H1 (cell line): ENCODE measurements at regions not wholly inside any gene's neighbourhood (a gene's known extent, or its start where the extent isn't known, plus 50 kb on each side); places are given as distances from the start of the nearest gene placed in this dataset.

Experiments used
- CTCF ChIA-PET: fragments of 300-600 bp; sonication (Branson Sonifier 250); formaldehyde crosslinking; loops from one replicate; lab custom pipeline; 2021; ENCODE audit not compliant: partially characterized antibody; lab: Charles Lee
- POLR2A ChIA-PET: fragments of 300-600 bp; sonication (Branson Sonifier 250); formaldehyde crosslinking; loops from one replicate; lab custom pipeline; 2021; ENCODE audit warnings: inconsistent platforms; ENCODE audit not compliant: partially characterized antibody; lab: Charles Lee
- DNase-seq, 2 experiments: peaks; one replicate each; pipeline versions ENCODE4 v3.0.0 to v3.0.0-alpha.2; 2010 to 2022; ENCODE audit warnings: low spot score in 2 of 2, low read depth in 1 of 2, mixed read lengths in 1 of 2
- FAIRE-seq: peaks from 2 replicates; lab custom pipeline; 2011; peaks lifted over from hg19 to GRCh38; lab: Jason Lieb, UNC
- H2AFZ ChIP-seq: 2 replicates; pipeline ENCODE4 v1.8.1; 2012; ENCODE audit warnings: low read length, inconsistent platforms
- H2AK5ac ChIP-seq: 2 replicates; pipeline ENCODE4 v1.6.1; 2013; ENCODE audit warnings: low read depth, low read length
- H2BK120ac ChIP-seq: replicated peaks from 2 replicates; pipeline ENCODE3; 2013; ENCODE audit warnings: low read depth, low read length, inconsistent platforms
- H2BK12ac ChIP-seq: 2 replicates; pipeline ENCODE4 v1.6.1; 2013; ENCODE audit warnings: low read depth, low read length
- H2BK15ac ChIP-seq: 2 replicates; pipeline ENCODE4 v1.6.1; 2013; ENCODE audit warnings: low read length
- H2BK20ac ChIP-seq: 2 replicates; pipeline ENCODE4 v1.6.1; 2013; ENCODE audit warnings: low read length
- H2BK5ac ChIP-seq: 2 replicates; pipeline ENCODE4 v1.6.1; 2013; ENCODE audit warnings: low read depth, low read length
- H3K14ac ChIP-seq: 2 replicates; pipeline ENCODE4 v1.6.1; 2013; ENCODE audit warnings: inconsistent platforms; ENCODE audit not compliant: insufficient read length
- H3K18ac ChIP-seq: 2 replicates; pipeline ENCODE4 v1.6.1; 2013; ENCODE audit warnings: low read length; ENCODE audit errors: extremely low read depth
- H3K23ac ChIP-seq: 2 replicates; pipeline ENCODE4 v1.6.1; 2013; ENCODE audit warnings: inconsistent platforms; ENCODE audit not compliant: insufficient read length
- H3K23me2 ChIP-seq: 2 replicates; pipeline ENCODE4 v1.6.1; 2013; ENCODE audit warnings: low read depth, low read length
- H3K27ac ChIP-seq: 2 replicates; pipeline ENCODE4 v1.6.1; 2011; ENCODE audit warnings: low read depth, low read length, inconsistent platforms
- H3K27me3 ChIP-seq, 4 experiments: replicated peaks in 1 of 4; 1 replicate in 1 of 4; 2 replicates in 3 of 4; pipeline versions ENCODE4 v1.6.1 to v1.8.1; 2011 to 2013; ENCODE audit warnings: low read length in 3 of 4, mild to moderate bottlenecking in 3 of 4, inconsistent platforms in 2 of 4, mixed read lengths in 2 of 4, moderate library complexity in 1 of 4; ENCODE audit not compliant: control insufficient read depth in 3 of 4, insufficient read depth in 3 of 4; ENCODE audit errors: extremely low read depth in 1 of 4
- H3K36me3 ChIP-seq, 4 experiments: 2 replicates each; pipeline versions ENCODE4 v1.6.1 to v1.8.1; 2011 to 2013; ENCODE audit warnings: mild to moderate bottlenecking in 4 of 4, low read length in 3 of 4, moderate library complexity in 2 of 4, control low read depth in 1 of 4, inconsistent platforms in 1 of 4; ENCODE audit not compliant: insufficient read depth in 4 of 4, control insufficient read depth in 2 of 4
- H3K4ac ChIP-seq: replicated peaks from 2 replicates; pipeline ENCODE3; 2013; ENCODE audit warnings: low read length, low read depth, mixed read lengths, inconsistent platforms; ENCODE audit not compliant: insufficient read length
- H3K4me1 ChIP-seq, 4 experiments: replicated peaks in 1 of 4; 1 replicate in 1 of 4; 2 replicates in 3 of 4; pipeline versions ENCODE4 v1.6.1 to v1.8.1; 2011 to 2013; ENCODE audit warnings: low read length in 3 of 4, inconsistent platforms in 2 of 4, mixed read lengths in 1 of 4; ENCODE audit not compliant: insufficient read depth in 4 of 4, control insufficient read depth in 3 of 4
- H3K4me2 ChIP-seq, 2 experiments: 2 replicates each; pipeline versions ENCODE4 v1.6.1 to v1.8.1; 2011 to 2013; ENCODE audit warnings: low read depth in 2 of 2, low read length in 2 of 2, control low read depth in 1 of 2, inconsistent platforms in 1 of 2, mild to moderate bottlenecking in 1 of 2; ENCODE audit not compliant: insufficient read depth in 1 of 2
- H3K4me3 ChIP-seq, 4 experiments: fragments of 200-600, 300-600 bp in 1 of 4; sonication (generic), shearing (Covaris generic), sonication (Bioruptor Twin) in 1 of 4; 2 replicates each; pipeline versions ENCODE4 v1.5.1 to v1.8.1; 2011 to 2016; ENCODE audit warnings: low read length in 4 of 4, low read depth in 3 of 4, control low read depth in 2 of 4, inconsistent platforms in 2 of 4, mild to moderate bottlenecking in 2 of 4, mixed read lengths in 1 of 4, moderate library complexity in 1 of 4; ENCODE audit not compliant: insufficient read depth in 2 of 4; ENCODE audit errors: extremely low read depth in 1 of 4
- H3K56ac ChIP-seq: replicated peaks from 2 replicates; pipeline ENCODE3; 2013; ENCODE audit warnings: low read depth, mild to moderate bottlenecking, mixed read lengths, low read length, inconsistent platforms; ENCODE audit not compliant: insufficient read length
- H3K79me1 ChIP-seq: 2 replicates; pipeline ENCODE4 v1.6.1; 2013; ENCODE audit warnings: low read depth, low read length, control low read depth
- H3K79me2 ChIP-seq, 2 experiments: 2 replicates each; pipeline versions ENCODE4 v1.6.1 to v1.8.1; 2012 to 2013; ENCODE audit warnings: low read length in 2 of 2, mild to moderate bottlenecking in 2 of 2, inconsistent platforms in 1 of 2; ENCODE audit not compliant: insufficient read depth in 2 of 2, control insufficient read depth in 1 of 2
- H3K9ac ChIP-seq, 4 experiments: replicated peaks in 1 of 4; 1 replicate in 1 of 4; 2 replicates in 3 of 4; pipeline versions ENCODE4 v1.6.1 to v1.8.1; 2011 to 2013; ENCODE audit warnings: low read depth in 3 of 4, low read length in 3 of 4, control low read depth in 2 of 4, mild to moderate bottlenecking in 2 of 4, moderate library complexity in 2 of 4, inconsistent platforms in 1 of 4; ENCODE audit errors: extremely low read depth in 1 of 4
- H3K9me3 ChIP-seq, 2 experiments: 2 replicates each; pipeline versions ENCODE4 v1.6.1 to v1.8.1; 2012 to 2013; ENCODE audit warnings: mild to moderate bottlenecking in 2 of 2, moderate library complexity in 2 of 2, control low read depth in 1 of 2, inconsistent platforms in 1 of 2, low read depth in 1 of 2, low read length in 1 of 2, mixed read lengths in 1 of 2; ENCODE audit not compliant: insufficient read depth in 2 of 2
- H4K20me1 ChIP-seq, 2 experiments: replicated peaks in 1 of 2; 2 replicates each; pipeline versions ENCODE3 to v1.8.1; 2011 to 2013; ENCODE audit warnings: inconsistent platforms in 2 of 2, low read length in 2 of 2, mild to moderate bottlenecking in 1 of 2; ENCODE audit not compliant: insufficient read depth in 2 of 2, control insufficient read depth in 1 of 2
- H4K5ac ChIP-seq: 2 replicates; pipeline ENCODE4 v1.6.1; 2013; ENCODE audit warnings: low read length, low read depth, mixed read lengths, inconsistent platforms; ENCODE audit not compliant: insufficient read length
- H4K8ac ChIP-seq: 2 replicates; pipeline ENCODE4 v1.8.0; 2013; ENCODE audit warnings: mild to moderate bottlenecking, moderate library complexity, low read length, inconsistent platforms; ENCODE audit not compliant: insufficient read depth; ENCODE audit errors: extremely low read depth
- H4K91ac ChIP-seq: replicated peaks from 2 replicates; pipeline ENCODE3; 2013; ENCODE audit warnings: low read length, mixed read lengths, inconsistent platforms; ENCODE audit not compliant: insufficient read length
- HDAC2 ChIP-seq, 2 experiments: fragments of 300-600 bp in 1 of 2; sonication (generic) in 1 of 2; IDR thresholded peaks; 2 replicates each; pipeline ENCODE4 v1.6.1; 2011 to 2012; ENCODE audit warnings: low read depth in 2 of 2, low read length in 2 of 2, mild to moderate bottlenecking in 2 of 2, moderate library complexity in 2 of 2, borderline replicate concordance in 1 of 2, inconsistent platforms in 1 of 2
- KDM1A ChIP-seq: fragments of 200-600, 300-600 bp; sonication (generic); IDR thresholded peaks from 2 replicates; pipeline ENCODE4 v1.7.1; 2016; ENCODE audit warnings: mild to moderate bottlenecking, low read length, borderline replicate concordance
- RAD21 ChIP-seq, 2 experiments: IDR thresholded peaks in 1 of 2; conservative IDR thresholded peaks in 1 of 2; 2 replicates each; pipeline ENCODE4 v1.6.1; 2011; ENCODE audit warnings: low read depth in 2 of 2, low read length in 2 of 2, improper control_type of control experiment in 1 of 2, inconsistent platforms in 1 of 2, mild to moderate bottlenecking in 1 of 2, moderate library complexity in 1 of 2
- WGBS, 2 experiments: shearing (Covaris generic) in 1 of 2; methylation state at CpG; one replicate each; pipeline versions ENCODE4 v1.1.6 to v1.1.7; 2013 to 2015; ENCODE audit warnings: low lambda C conversion rate in 2 of 2, mixed read lengths in 2 of 2, inconsistent platforms in 1 of 2, low coverage in 1 of 2, missing lambda C conversion rate in 1 of 2; ENCODE audit not compliant: insufficient replicate concordance in 2 of 2, insufficient coverage in 1 of 2, insufficient read length in 1 of 2; ENCODE audit errors: extremely low coverage in 1 of 2, missing lambda C conversion rate in 1 of 2; 5-methylcytosine and 5-hydroxymethylcytosine counted together

DNA sequence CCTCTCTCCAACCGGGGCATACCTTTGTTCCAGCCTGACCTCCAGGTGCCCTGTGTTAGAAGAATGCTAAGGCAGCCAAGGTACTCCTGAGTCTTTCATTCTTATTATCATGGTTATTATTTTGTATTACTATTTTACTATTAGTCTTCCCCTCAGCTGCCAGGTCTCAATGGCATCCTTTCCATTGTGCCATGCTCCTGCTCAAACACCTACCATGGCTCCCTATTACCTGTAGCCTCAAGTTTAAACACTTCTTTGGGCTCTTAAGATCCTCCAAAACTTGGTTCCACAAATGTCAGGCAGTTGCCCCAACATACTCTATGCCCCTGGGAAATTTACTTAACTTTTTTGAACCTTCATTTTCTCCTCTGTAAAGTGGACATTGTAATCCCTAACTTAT, 130.4 kb downstream of the CHST1 start:
- Histone ChIP-seq H3K27ac (no peak overlapping the region), H2BK120ac (no peak overlapping the region), H3K79me2 (no peaks in the 10 kb centered on the region), H2AFZ (no peak overlapping the region), H2BK5ac (no peak overlapping the region), H2BK20ac (no peak overlapping the region), H3K18ac (no peak overlapping the region), H4K20me1 (no peaks in the 10 kb centered on the region), H3K23ac (no peak overlapping the region), H4K8ac (no peak overlapping the region), H3K56ac (no peak overlapping the region), H3K4me3 (no peak overlapping the region), H3K23me2 (no peaks in the 10 kb centered on the region), H4K5ac (no peak overlapping the region), H3K36me3 (no peaks in the 10 kb centered on the region), H4K91ac (no peak overlapping the region), H3K27me3 (no peaks in the 10 kb centered on the region), H3K79me1 (no peaks in the 10 kb centered on the region; the same call in 1 of the 2 replicates), H3K9ac (no peak overlapping the region), H3K9me3 (no peaks in the 10 kb centered on the region), H2BK12ac (no peak overlapping the region), H3K4me1 (no peaks in the 10 kb centered on the region), H3K4ac (no peak overlapping the region), H3K4me2 (no peak overlapping the region), H2BK15ac (no peak overlapping the region), H3K14ac (no peak overlapping the region), H2AK5ac (no peak overlapping the region)
- TF ChIP-seq KDM1A (peak; percentile 96), RAD21 (IDR thresholded peaks at IDR 0.05 in 1 of 2, conservative IDR thresholded peaks at IDR 0.05 in 1 of 2; ENCODE audit: low read depth in 2 of 2, low read length in 2 of 2) (no peak), HDAC2 (IDR thresholded peaks at IDR 0.05; ENCODE audit: borderline replicate concordance in 1 of 2, low read depth in 2 of 2, low read length in 2 of 2) (0 out of 4 replicates have a peak, but pooled peaks of 1 of the 2 experiments have one; percentile 55)
- CTCF ChIA-PET = interaction anchor here (0.8 to 1.1 kb wide), 3 partner anchors 48 to 232 kb away, joined by 3 to 4 read pairs (median 4); no protein-coding TSS in a partner anchor
- FAIRE-seq (no peak), DNase-seq (no peak)
- POLR2A ChIA-PET = no interaction called here
- 73% methylated on average over 1 of the region's 1 CpG; no CpG with 5 or more reads in 1 of the 2 experiments for WGBS, 2 experiments
